ENCODE measurements at regions not wholly inside any gene's neighbourhood (a gene's known extent, or its start where the extent isn't known, plus 50 kb on each side); places are given as distances from the start of the nearest gene placed in this dataset.

DNA sequence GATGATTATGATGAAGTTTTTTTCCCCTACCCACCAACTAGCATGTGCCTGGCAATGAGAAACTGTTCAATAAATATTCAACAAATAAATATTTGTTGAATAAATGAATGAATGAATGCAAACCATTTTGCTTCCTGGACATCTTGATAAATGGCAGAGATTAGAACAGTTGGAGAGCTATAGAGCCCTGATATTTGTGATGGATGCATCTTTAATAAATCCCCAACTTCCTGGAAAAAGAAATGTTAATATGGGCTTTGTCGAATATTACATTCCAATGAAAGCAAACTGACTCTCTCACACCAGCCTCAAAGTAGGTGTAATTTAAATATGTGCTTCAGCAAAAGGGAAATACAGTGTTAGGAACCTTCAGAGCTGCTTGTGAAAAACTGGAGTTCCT, 419.7 kb downstream of the MID1IP1 start:
- peaks cover 7% of the 10 kb centered on the region for H3K4me1 ChIP-seq (ENCODE audit: control insufficient read depth, insufficient read depth, low read length)
- no peak overlapping the region for H3K27ac ChIP-seq (ENCODE audit: low read depth, low read length)
- H3K9me3 Mint-ChIP-seq: peaks cover 58% of the 10 kb centered on the region
- peaks cover 20% of the 10 kb centered on the region for H3K4me1 Mint-ChIP-seq
- no peaks in the 10 kb centered on the region for H3K27me3 ChIP-seq (ENCODE audit: control insufficient read depth, insufficient read depth, low read length, poor library complexity, severe bottlenecking)
- no peak for TF ChIP-seq CTCF (conservative IDR thresholded peaks at IDR 0.05)
- DNase-seq: no peak
- H3K36me3 ChIP-seq (ENCODE audit: control insufficient read depth, insufficient read depth, low read length): no peaks in the 10 kb centered on the region
- H3K36me3 Mint-ChIP-seq (ENCODE audit: low read depth): no peaks in the 10 kb centered on the region
- no peak overlapping the region for H3K9ac ChIP-seq (ENCODE audit: extremely low read depth, low read length, poor library complexity, severe bottlenecking)
- H3K27ac Mint-ChIP-seq: no peak overlapping the region
- no peak overlapping the region for H3K4me3 Mint-ChIP-seq
- peaks cover 3% of the 10 kb centered on the region for H3K27me3 Mint-ChIP-seq (ENCODE audit: insufficient read depth)
- no peak overlapping the region for H3K4me3 ChIP-seq (ENCODE audit: low read length)
- H3K9me3 ChIP-seq (ENCODE audit: control insufficient read depth, low read length): no peaks in the 10 kb centered on the region
- WGBS, 2 experiments (ENCODE audit: insufficient coverage in 1 of 2, insufficient read length in 1 of 2): no CpG with 5 or more reads among the region's 1 CpG

DNA sequence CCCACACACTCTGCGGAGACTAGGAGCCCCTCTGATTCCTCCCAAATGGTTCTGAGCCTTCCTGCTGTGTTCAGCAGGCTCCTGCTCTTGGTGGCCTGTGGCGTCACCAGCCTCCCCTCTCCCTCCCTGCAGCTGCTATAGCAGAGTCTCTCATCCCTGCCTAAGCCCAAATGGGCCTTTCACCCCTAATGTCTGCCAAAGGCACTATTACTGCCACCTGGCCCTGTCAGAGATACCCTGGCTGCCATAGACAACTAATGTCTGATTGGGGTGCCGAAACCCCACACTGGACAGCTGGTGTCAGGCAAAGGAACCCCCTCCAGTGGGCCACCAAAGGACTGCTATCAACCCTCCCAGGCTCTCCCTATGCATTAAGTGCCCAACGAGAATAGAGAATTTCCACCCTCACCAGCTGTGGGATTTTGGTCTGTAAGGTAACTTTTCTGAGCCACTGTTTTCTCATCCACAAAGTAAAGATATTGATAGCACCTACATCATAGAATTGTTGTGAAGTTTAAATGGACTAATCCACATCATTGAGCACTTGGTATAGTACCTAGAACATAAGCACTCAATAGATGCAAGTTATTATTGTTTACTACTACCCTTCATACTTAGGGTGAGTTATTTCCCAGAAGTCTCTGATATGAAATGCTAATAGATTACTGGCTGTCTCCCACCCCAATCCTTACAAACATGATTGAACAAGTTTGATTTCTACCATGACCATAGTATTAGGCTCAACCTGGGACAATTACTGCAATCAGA, 421.3 kb downstream of the MID1IP1 start:
- no peaks in the 10 kb centered on the region for H3K27me3 ChIP-seq (ENCODE audit: control insufficient read depth, insufficient read depth, low read length, poor library complexity, severe bottlenecking)
- no peak for DNase-seq
- H3K4me3 Mint-ChIP-seq: no peak overlapping the region
- H3K36me3 Mint-ChIP-seq (ENCODE audit: low read depth): no peaks in the 10 kb centered on the region
- H3K9me3 ChIP-seq (ENCODE audit: control insufficient read depth, low read length): no peaks in the 10 kb centered on the region
- H3K27ac ChIP-seq (ENCODE audit: low read depth, low read length): no peak overlapping the region
- H3K36me3 ChIP-seq (ENCODE audit: control insufficient read depth, insufficient read depth, low read length): no peaks in the 10 kb centered on the region
- H3K4me1 Mint-ChIP-seq: peaks cover 14% of the 10 kb centered on the region
- TF ChIP-seq CTCF (conservative IDR thresholded peaks at IDR 0.05): no peak
- peaks cover 2% of the 10 kb centered on the region for H3K27me3 Mint-ChIP-seq (ENCODE audit: insufficient read depth)
- no peak overlapping the region for H3K4me3 ChIP-seq (ENCODE audit: low read length)
- no peak overlapping the region for H3K9ac ChIP-seq (ENCODE audit: extremely low read depth, low read length, poor library complexity, severe bottlenecking)
- H3K4me1 ChIP-seq (ENCODE audit: control insufficient read depth, insufficient read depth, low read length): peaks cover 4% of the 10 kb centered on the region
- WGBS, 2 experiments (ENCODE audit: insufficient coverage in 1 of 2, insufficient read length in 1 of 2): 86 to 91% methylated on average over 1 to 3 of the region's 4 CpGs
- H3K27ac Mint-ChIP-seq: no peak overlapping the region
- peaks cover 64% of the 10 kb centered on the region for H3K9me3 Mint-ChIP-seq

DNA sequence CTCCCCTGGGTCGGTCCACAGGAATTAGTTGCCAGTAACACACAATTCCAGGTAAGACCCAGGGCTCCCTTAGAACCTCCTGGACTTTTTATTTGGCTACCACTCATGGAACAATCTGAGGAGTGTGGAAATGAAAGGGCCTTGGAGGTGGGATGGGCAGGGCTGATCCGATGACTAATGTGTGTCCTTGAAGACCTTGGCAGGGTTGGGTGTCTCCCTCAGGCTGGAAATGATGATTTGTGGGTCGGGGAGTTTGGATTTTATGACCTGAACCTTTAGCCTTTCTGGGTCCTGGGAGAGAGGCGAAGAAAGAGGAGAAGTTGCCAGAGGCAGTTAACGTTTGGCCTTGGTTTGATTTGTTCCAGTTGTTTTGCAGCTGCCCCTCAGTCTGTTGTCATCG, 425.0 kb downstream of the MID1IP1 start:
- no peaks in the 10 kb centered on the region for H3K27me3 ChIP-seq (ENCODE audit: control insufficient read depth, insufficient read depth, low read length, poor library complexity, severe bottlenecking)
- H3K9me3 ChIP-seq (ENCODE audit: control insufficient read depth, low read length): no peaks in the 10 kb centered on the region
- Mint-ChIP-seq H3K4me3 (no peak overlapping the region), H3K4me1 (peaks cover 6% of the 10 kb centered on the region), H3K27ac (no peak overlapping the region), H3K27me3 (ENCODE audit: insufficient read depth) (peaks cover 2% of the 10 kb centered on the region), H3K36me3 (ENCODE audit: low read depth) (no peaks in the 10 kb centered on the region), H3K9me3 (peaks cover 65% of the 10 kb centered on the region)
- no peak overlapping the region for H3K27ac ChIP-seq (ENCODE audit: low read depth, low read length)
- TF ChIP-seq CTCF (conservative IDR thresholded peaks at IDR 0.05): no peak
- WGBS, 2 experiments (ENCODE audit: insufficient coverage in 1 of 2, insufficient read length in 1 of 2): 94% methylated on average over 6 of the region's 6 CpGs; no CpG with 5 or more reads in 1 of the 2 experiments
- no peaks in the 10 kb centered on the region for H3K4me1 ChIP-seq (ENCODE audit: control insufficient read depth, insufficient read depth, low read length)
- no peak overlapping the region for H3K4me3 ChIP-seq (ENCODE audit: low read length)
- no peak for DNase-seq
- H3K9ac ChIP-seq (ENCODE audit: extremely low read depth, low read length, poor library complexity, severe bottlenecking): no peak overlapping the region
- H3K36me3 ChIP-seq (ENCODE audit: control insufficient read depth, insufficient read depth, low read length): no peaks in the 10 kb centered on the region

Data from endodermal cell (in vitro differentiated cells).